OCI-LY3 (cell line): ENCODE measurements at regions not wholly inside any gene's neighbourhood (a gene's known extent, or its start where the extent isn't known, plus 50 kb on each side); places are given as distances from the start of the nearest gene placed in this dataset.
"Not testable (repeated sequence)": the region's sequence is repeated elsewhere in the genome, so short reads cannot be mapped to it uniquely, and the experiment has no call there.

Experiments used
- CTCF ChIP-seq: fragments of 200-600, 300-600 bp; sonication (generic); IDR thresholded peaks from 2 replicates; pipeline ENCODE4 v1.5.1; 2014; ENCODE audit warnings: antibody characterized with exemption, low read length, low read depth
- EZH2phosphoT487 ChIP-seq: fragments of 200-600 bp; shearing (Covaris generic); IDR thresholded peaks from 2 replicates; pipeline ENCODE4 v1.6.1; 2018; ENCODE audit warnings: antibody characterized with exemption, mixed run types, low read depth

- TF ChIP-seq CTCF, EZH2phosphoT487: not testable (repeated sequence)
Measured at GRCh38 chr10:26934190-26934589, 73.4 kb upstream of the ABI1 start.
